Thyroid gland (tissue), 4 donors: ENCODE measurements at regions not wholly inside any gene's neighbourhood (a gene's known extent, or its start where the extent isn't known, plus 50 kb on each side); places are given as distances from the start of the nearest gene placed in this dataset.

ENCODE experiments used
- DNase-seq, 2 donors: peaks; one replicate each; pipeline ENCODE4 v3.0.0-alpha.2; 2019
- H3K27ac ChIP-seq, 3 donors: fragments of 200-600 bp; sonication (generic); 1 replicate in 2 of 3; 2 replicates in 1 of 3; pipeline ENCODE4 v1.5.1; 2016 to 2019; ENCODE audit warnings: mild to moderate bottlenecking in 1 of 3, moderate library complexity in 1 of 3
- H3K27me3 ChIP-seq: fragments of 200-600 bp; sonication (generic); one replicate; pipeline ENCODE4 v1.5.1; 2019
- H3K36me3 ChIP-seq, 2 donors: fragments of 200-600 bp; sonication (generic); one replicate each; pipeline ENCODE4 v1.5.1; 2016 to 2019
- H3K4me1 ChIP-seq, 2 donors: fragments of 200-600 bp; sonication (generic); one replicate each; pipeline ENCODE4 v1.5.1; 2017 to 2019
- H3K4me3 ChIP-seq, 3 donors: fragments of 200-600 bp; sonication (generic); replicated peaks in 1 of 3; 1 replicate in 2 of 3; 2 replicates in 1 of 3; pipeline ENCODE4 v1.5.1; 2016; ENCODE audit warnings: mild to moderate bottlenecking in 1 of 3
- H3K9me3 ChIP-seq: fragments of 200-600 bp; sonication (generic); one replicate; pipeline ENCODE4 v1.5.1; 2017
- CTCF ChIP-seq, 6 experiments: fragments of 200-600 bp in 3 of 6; fragments of 450-650 bp in 3 of 6; sonication (generic) in 3 of 6; IDR thresholded peaks; one replicate each; pipeline ENCODE4 v1.5.1; 2016 to 2019; ENCODE audit warnings: antibody characterized with exemption in 6 of 6, mild to moderate bottlenecking in 2 of 6, inconsistent platforms in 1 of 6, moderate library complexity in 1 of 6
- POLR2A ChIP-seq, 2 donors: fragments of 450-650 bp; IDR thresholded peaks; one replicate each; pipeline ENCODE4 v1.6.1; 2017; ENCODE audit warnings: antibody characterized with exemption in 2 of 2, mild to moderate bottlenecking in 2 of 2, moderate library complexity in 1 of 2
- WGBS, 2 donors: methylation state at CpG; one replicate each; pipeline ENCODE4 v1.1.5; 2017; 5-methylcytosine and 5-hydroxymethylcytosine counted together
- intact Hi-C: fragments of 100-400 bp; cut with DNase I; formaldehyde crosslinking; loops from one replicate; pipeline ENCODE4 v1.15.1; 2023

GRCh38 chr4:127419431-127419830 lies 213.3 kb upstream of the INTU start:
- DNase-seq, result no peak
- Histone ChIP-seq H3K4me3 (no peak overlapping the region), H3K27ac (no peak overlapping the region), H3K27me3 (no peaks in the 10 kb centered on the region), H3K36me3 (no peaks in the 10 kb centered on the region), H3K9me3 (no peaks in the 10 kb centered on the region), H3K4me1 (no peaks in the 10 kb centered on the region)
- TF ChIP-seq CTCF (IDR thresholded peaks at IDR 0.05) (no peak), POLR2A (IDR thresholded peaks at IDR 0.05) (no peak)
- 57 to 69% methylated on average over 1 of the region's 1 CpG for WGBS, 2 donors
- intact Hi-C loops, result no loop called here

- Histone ChIP-seq H3K4me1 (no peaks in the 10 kb centered on the region), H3K36me3 (no peaks in the 10 kb centered on the region), H3K27ac (no peak overlapping the region), H3K27me3 (no peaks in the 10 kb centered on the region), H3K9me3 (no peaks in the 10 kb centered on the region), H3K4me3 (no peak overlapping the region)
- TF ChIP-seq POLR2A (IDR thresholded peaks at IDR 0.05) (no peak), CTCF (IDR thresholded peaks at IDR 0.05) (no peak)
- DNase-seq, result no peak
- intact Hi-C loops, result no loop called here
These were observed 211.3 kb upstream of the INTU start for GRCh38 chr4:127421437-127421836.

GRCh38 chr4:127425202-127425845 lies 207.4 kb upstream of the INTU start:
- Histone ChIP-seq H3K36me3 (no peaks in the 10 kb centered on the region), H3K9me3 (no peaks in the 10 kb centered on the region), H3K4me3 (no peak overlapping the region), H3K27me3 (no peaks in the 10 kb centered on the region), H3K27ac (no peak overlapping the region), H3K4me1 (no peaks in the 10 kb centered on the region)
- intact Hi-C loops, result no loop called here
- DNase-seq, result no peak
- no peak for TF ChIP-seq CTCF (IDR thresholded peaks at IDR 0.05)
- TF ChIP-seq POLR2A (IDR thresholded peaks at IDR 0.05), result no peak
- WGBS, 2 donors, result 86 to 88% methylated on average over 11 of the region's 11 CpGs

- H3K27ac ChIP-seq, result no peak overlapping the region
- no peaks in the 10 kb centered on the region for H3K9me3 ChIP-seq
- DNase-seq, result no peak
- no peaks in the 10 kb centered on the region for H3K36me3 ChIP-seq
- intact Hi-C loops, result no loop called here
- H3K27me3 ChIP-seq, result no peaks in the 10 kb centered on the region
- no peak for TF ChIP-seq POLR2A (IDR thresholded peaks at IDR 0.05)
- TF ChIP-seq CTCF (IDR thresholded peaks at IDR 0.05), result no peak
- no peak overlapping the region for H3K4me3 ChIP-seq
- H3K4me1 ChIP-seq, result no peaks in the 10 kb centered on the region
- WGBS, 2 donors, result 93 to 94% methylated on average over 5 of the region's 5 CpGs
These were observed 206.9 kb upstream of the INTU start for GRCh38 chr4:127425851-127426250.

- Histone ChIP-seq H3K9me3 (no peaks in the 10 kb centered on the region), H3K27me3 (no peaks in the 10 kb centered on the region), H3K4me3 (no peak overlapping the region), H3K27ac (no peak overlapping the region), H3K36me3 (no peaks in the 10 kb centered on the region), H3K4me1 (no peaks in the 10 kb centered on the region)
- intact Hi-C loops, result no loop called here
- no peak for TF ChIP-seq CTCF (IDR thresholded peaks at IDR 0.05)
- no peak for TF ChIP-seq POLR2A (IDR thresholded peaks at IDR 0.05)
- DNase-seq, result no peak
These were observed 191.2 kb upstream of the INTU start for GRCh38 chr4:127441571-127441970.
